OCI-M2 (cell line): ENCODE measurements at regions not wholly inside any gene's neighbourhood (a gene's known extent, or its start where the extent isn't known, plus 50 kb on each side); places are given as distances from the start of the nearest gene placed in this dataset.

Experiments used
- DNase-seq: peaks from one replicate; lab custom pipeline; 2025; ENCODE audit not compliant: unreplicated experiment; lab: John Stamatoyannopoulos, UW

DNA sequence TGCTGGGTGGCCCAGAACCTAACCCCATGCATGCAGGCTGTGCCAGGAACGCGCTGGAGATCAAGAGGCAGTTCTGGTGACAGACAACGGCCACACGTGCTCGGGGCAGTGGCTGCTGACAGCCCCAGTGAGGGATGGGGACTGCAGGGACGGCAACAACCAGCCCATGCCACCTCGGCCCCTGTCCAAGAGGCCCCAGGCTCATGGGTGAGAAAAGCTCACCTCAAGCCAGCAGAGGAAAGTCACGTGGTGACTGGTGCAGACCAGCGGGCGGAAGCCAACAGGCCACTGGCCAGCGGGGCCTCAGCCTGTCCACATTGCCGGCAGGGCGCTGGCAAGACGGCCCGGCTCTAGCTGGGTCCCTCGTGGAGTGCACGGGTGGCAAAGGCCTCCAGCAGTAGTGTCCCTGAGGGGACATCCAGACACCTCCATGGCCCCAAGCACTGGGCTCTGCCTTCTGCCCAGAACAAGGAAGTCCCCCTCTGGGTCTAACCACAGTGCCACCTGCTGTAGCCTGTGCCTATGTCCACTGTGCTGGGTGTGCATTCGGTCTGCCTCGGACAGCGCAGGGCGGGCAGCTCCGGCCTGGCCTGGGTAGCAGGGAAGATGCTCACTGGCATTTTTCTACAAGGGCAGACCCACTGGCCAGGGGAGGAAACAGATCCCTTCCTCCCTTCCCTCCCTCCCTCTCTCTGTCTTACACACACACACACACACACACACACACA lies 134.1 kb downstream of the NCOR2 start:
- DNase-seq, result no peak

DNA sequence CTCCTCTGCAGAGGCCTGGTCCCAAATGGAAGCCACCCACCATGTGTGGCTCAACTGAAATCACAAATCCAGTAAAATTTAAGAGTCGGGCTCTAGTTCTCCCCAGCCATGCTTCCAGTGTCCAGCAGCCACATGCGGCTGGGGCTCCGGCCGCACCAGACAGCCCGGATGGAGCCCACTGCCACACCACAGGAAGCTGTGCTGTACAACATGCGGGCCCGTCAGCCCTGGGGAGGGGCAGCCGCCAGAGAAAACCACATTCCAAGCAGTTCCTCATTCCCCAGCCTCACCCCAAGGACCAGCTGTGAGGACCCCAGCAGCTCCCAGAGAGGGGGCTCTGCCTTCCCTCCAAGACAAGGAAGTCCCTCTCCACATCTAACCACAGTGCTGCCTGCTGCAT lies 135.0 kb downstream of the NCOR2 start:
- DNase-seq, result no peak

DNA sequence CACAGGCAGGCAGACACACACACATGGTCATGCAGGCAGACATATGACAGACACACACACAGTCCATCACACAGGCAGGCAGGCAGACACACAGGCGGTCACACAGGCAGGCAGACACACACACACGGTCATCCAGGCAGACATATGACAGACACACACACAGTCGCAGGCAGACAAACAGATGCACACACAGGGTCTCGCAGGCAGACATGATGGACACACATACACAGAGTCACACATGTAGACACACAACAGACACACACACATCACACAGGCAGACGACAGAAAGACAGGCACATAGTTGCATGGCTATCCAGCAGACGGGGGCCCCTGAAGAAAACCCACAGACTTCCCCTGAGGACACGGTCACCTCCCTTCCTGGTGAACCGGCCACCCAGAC lies 135.4 kb downstream of the NCOR2 start:
- no peak for DNase-seq

DNA sequence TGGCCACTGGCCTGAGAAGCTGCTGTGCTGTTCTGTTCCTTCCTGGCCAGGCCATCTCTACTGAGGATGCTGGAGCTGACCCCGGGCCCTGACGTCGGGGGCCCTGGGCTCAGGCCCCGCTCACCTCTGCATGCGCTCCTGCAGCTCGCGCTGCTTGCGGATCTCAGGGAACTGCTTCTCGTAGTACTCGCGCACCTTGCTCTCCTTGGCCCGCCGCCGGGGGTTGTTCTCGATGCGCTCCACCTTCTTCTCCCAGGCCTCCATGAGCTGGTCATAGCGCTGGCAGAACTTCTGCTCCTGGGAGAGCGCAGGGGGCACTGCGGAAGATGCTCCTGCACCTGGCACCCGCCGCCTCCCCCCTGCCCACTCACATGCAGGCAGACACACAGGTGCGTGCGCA lies 135.6 kb downstream of the RFLNA start:
- DNase-seq, result no peak

DNA sequence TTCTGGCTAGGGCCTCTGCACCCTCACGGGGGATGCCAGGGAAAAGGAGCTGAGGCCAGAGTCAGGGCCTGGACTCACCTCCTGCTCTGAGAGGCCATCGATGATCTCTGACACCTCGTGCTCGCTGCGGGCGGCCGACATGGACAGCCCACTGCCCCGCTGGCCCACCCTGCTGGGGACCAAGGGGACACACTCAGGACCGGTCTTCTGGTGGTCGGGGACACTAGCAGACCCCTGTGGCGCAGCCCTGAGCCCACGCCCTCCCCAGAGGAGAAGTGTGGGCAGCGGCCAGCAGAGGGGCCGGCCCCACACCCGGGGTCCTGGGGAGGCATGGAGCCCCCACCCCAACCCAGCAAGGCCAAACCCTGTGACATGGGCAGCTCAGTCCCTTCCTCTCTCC lies 134.6 kb downstream of the RFLNA start:
- DNase-seq, result no peak

DNA sequence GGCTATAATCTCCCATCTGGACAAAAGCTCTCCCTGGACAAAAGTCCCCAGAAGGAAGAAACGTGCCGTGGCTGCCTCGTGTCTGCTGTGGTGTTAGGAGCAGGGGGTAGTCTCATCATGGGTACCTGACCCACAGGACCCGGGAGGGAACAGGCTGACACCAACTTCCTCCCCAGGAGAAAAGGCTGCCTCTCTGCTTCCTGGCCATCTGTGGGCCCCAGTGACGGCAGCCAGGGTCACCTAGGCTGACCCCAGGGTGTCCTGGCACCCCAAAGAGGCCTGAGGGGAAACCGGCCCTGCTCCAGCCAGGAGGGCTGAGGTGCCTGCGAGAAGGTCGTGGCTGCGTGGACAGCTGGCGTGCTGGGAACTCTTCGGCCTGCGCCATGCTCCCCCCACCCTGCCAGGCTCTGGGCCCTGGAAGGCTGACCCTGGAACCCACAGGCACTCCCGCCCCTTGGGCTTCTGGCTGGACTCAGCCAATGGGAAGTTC lies 133.9 kb downstream of the RFLNA start:
- no peak for DNase-seq

DNA sequence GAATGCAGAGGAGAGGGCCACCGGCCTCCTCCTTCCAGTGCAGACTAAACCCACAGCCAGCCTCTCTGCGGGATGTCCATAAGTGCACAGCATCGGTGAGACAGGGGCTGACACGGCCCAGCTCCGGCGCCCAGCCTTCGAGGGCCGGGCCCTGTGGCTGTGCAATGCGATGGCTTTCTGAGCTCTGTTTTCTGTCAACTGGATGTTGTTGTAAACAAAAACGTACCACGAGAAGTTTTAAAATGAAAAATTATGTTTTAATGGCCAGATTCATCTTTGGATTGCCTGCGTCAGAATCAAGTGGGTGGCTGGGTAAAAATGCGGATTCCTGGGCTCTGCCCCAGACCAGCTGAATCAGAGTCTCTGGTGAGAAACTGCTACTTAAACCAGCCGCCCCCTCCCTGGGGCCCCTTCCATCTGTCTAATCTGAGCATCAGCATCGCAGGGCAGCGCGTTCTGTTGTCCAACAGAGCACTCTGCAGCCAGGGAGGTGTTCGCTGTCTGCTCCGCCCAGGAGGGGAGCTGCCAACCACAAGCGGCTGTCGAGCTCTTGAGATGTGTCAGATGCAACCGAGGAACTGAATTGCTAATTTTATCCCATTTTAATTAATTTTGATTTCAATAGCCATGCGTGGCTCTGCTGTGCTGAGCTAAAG lies 133.4 kb downstream of the RFLNA start:
- DNase-seq, result no peak

DNA sequence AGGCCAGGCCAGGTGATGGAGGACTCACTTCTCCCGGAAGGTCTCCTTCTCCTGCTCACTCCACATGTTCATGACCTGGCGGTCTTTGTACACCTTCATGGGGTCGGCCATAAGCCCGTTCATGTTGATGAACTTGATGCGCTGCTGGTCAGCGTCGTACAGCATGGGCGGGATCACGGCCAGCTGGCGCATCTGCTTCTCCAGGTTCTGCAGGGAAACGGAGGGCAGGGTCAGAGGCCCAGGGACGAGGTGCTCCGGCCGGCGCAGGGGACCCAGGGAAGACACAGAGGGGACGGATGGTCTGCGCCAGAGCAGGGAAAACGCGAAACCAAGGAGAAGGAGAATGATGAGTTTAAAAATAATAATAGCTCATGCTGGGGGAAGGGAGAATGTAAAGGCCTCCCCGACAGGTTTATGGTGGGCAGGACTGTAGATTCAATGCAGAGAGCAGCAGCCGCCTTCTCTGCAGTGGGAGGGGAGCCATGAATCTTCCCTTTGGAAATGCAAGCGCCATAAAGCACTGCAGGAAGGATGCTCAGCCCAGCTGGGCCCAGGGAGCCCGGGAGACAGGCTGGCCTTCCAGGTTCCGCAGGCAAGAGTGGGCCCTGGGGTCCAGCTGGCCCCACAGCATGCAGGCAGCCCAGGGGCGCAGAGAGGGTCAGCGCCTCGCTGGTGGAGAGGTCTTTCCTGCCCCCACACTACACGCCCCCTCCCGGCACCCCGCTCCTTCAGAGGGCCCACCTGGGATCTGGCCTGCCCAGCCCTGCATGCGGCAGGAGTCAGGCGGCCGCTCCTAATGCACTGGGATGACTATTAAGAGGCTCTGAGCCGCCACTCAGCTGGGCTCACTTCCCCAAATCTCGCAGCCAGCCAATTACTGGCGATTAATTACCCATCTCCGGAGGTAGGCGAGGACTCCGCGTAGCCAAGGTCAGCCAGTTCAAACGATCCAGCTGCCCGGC lies 132.0 kb downstream of the RFLNA start:
- DNase-seq, result no peak

DNA sequence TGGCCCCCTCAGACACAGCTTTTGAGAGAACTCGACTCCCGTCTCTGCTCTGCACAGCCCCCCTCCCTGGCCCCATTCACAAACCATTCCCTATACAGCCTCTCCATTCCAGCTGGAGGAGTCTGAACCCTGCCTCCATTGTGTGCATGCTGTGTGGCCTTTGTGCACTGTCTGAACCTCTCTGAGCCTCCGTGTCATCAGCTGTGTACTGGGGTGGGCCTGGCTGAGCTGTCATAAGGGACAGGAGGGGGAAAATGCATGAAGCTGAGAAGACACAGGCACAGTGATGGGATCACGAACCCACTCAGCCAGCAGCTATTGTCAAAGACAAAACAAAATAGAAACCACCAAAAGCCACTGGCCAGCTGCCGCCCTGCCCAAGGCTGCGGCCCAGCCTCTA lies 130.8 kb downstream of the RFLNA start:
- DNase-seq, result no peak

DNA sequence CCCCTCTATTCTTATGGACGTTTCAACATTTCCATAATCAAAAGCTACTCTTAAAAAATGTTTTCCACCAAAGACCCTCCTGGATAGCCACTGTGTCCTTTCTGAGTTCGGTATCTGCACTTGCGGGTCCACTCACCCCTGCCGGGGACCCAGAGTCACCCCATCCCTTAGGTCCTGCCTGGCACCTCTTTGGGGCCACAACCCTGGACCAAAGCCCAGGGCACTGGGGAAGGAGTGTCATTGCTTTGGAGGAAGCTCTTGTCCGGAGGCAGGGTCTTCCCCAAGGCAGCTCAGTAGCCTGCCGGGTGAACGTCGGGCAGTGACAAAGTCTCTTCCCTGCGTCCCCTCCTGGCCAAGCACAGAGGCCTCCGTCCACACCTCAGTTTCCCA lies 129.6 kb downstream of the RFLNA start:
- DNase-seq, result no peak

DNA sequence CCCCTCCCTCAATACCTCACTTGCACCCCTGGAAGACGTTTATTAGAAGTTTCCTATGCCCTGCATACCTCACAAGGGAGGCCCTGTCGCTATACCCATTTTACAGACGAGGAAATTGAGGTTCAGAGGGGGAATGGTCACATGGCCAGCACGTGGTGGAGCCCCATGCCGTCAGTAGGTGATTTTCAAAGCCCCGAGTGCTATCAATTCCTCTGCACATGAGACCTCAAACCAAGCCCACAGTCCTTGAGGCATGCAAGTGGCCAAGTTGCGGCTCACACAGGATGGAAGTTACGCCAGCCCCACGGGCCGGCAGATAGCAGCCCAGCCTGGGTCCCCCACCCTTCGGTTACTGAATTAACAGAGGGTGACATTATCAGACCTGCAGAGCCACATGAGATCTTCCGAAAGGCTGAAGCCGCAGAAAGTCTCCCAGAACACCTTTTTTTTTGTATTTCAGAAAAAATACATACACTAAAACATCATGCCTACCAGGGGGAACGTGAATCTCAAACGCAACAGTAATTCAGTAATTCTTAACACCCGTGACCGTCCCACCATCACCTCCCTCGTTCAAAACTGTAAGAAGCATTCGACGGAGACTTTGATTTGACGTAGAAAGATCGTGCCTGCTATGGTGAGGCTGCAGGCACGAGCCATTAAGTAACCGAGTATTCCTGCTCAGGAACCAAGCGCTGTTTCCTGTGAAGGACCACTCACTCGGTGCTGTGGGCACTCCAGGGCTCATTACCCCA lies 129.0 kb downstream of the RFLNA start:
- DNase-seq, result no peak

DNA sequence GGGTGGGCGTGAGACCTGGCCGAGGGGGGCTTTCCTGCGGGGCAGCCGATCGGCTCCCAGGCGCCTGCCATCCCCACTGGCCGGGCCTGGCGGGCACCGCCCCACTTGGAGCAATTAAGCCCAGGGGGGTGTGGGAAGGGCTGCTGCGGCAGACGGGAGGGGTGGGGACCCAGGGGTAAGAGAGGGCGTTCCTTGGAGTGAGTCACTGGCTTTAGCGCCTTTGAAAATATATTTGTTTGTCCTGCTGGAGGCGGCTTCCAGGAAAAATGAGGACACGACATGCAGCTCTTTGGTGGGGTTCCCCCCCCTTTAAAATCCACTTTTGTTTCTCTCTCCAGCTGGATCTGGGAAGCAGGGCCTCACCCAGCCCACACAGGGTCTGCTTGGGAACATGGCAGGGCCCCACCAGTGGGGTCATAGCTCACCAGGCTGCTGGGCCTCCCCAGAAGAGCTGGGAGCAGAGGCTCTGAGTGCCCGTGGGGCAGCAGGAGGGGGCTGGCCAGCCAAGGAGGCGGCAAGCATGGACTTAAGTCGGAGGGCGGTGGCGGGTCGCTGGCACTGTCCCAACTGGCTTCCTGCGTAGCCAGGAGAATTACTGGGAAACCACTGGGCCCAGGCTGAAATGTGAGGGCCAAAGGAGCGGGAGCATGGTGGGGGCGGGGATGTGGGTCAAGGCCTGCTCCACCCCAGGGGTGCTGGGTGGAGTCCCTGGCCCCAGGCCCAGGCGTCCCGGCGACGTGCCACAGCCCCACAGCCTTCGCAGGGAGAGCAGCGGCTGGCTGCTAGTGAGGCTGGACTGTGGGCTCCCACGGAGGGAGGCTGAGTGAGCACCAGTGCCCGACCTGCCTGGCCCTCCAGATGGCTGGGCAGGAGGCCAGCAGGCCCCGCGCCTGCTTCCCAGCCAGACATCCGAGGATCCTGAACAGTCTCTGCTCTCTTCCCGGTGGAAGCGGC lies 128.0 kb downstream of the RFLNA start:
- no peak for DNase-seq

DNA sequence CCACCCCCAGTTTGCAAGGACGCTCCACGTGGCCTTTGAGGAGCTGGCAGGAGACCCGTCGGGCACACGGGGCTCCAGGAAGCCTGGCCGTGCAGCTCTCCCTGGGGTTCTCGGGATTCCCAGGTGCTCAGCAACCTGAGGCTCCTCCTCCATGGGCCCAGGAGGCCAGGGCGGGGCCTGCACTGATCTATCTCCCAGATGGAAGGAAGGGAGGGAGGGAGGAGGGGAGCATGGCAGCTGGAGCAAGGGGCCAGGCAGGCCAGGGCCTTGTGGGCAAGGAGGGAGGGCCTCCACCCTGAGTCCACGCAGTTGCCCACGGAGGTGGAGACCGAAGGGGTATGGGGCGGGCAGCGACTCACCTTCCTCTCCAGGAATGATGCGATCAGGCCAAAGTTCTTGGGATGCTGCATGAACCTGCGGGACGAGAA lies 127.3 kb downstream of the RFLNA start:
- no peak for DNase-seq

DNA sequence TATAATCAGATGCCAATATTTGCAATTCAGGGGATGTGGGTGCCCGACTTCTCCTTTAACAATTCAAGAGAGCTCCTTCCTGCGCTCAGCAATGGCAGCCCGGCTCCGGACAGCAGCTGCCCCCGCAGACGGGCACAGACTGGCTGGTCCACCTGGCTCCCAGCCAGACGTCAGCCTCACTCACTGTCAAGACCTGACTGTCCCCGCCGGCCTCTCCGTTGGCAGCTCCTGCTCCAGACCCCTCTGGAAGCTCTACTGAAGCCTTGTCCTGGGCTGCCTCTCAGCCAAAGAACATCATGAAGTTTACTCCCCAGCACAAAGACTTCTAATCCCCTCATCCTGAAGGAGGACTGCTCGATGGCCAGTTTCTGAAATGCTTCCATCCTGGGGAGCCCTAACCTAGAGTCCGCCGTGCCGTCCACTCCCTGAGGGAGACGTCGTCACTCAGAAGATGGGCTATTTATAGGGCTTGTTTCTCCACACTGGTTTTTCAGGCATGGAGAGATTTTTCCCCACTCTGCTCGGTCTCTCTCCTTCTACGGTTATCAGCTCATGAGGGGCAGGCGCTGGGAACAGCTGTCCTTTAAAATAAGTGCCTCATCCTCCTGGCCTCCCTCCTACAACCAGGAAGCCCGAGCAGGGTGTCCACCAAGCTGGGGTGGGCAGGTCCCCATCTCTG lies 126.2 kb downstream of the RFLNA start:
- DNase-seq, result no peak

DNA sequence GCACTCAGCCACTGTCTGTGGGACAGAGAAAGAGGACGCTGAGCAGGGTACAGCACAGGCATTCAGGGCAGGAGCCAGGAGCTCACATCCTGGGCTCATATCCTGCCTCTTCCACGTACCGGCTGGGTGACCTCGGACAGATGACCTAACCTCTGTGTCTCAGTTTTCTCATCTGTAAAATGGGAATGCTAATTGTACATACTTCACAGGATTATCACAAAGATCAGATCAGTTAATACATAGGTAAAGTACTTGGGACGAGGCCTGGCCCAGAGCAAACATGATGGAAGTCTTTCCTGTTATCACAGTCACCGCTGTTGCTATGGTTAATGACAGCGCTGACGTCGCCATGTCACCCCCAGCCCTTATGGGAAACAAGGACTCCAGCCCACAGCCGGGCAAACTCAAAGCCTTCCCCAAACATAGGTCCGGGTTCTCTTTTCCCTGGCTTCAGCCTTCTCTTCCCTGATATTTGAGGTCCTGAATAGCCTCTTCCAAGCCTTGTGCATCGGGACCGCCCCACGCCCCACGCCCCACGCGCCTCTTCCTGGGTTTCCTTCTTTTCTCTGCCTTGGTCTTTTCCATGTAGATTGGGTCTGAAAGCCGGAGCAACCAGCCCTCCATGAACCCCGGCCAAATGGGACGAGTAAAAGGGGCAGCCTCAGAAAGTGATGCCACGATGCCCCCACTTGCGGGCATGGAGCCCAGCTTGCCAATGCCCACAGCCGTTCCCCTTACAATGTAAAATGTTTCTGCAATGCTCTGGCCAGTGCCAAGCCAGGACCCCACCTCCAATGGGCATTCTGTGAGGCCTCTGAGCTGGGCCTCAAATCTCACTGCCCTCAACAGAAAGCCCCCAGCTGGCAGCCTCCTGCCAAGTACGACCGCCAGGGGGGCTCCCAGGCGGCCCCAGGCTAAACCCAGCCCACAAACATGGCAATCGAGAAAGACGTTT lies 125.4 kb downstream of the RFLNA start:
- no peak for DNase-seq

DNA sequence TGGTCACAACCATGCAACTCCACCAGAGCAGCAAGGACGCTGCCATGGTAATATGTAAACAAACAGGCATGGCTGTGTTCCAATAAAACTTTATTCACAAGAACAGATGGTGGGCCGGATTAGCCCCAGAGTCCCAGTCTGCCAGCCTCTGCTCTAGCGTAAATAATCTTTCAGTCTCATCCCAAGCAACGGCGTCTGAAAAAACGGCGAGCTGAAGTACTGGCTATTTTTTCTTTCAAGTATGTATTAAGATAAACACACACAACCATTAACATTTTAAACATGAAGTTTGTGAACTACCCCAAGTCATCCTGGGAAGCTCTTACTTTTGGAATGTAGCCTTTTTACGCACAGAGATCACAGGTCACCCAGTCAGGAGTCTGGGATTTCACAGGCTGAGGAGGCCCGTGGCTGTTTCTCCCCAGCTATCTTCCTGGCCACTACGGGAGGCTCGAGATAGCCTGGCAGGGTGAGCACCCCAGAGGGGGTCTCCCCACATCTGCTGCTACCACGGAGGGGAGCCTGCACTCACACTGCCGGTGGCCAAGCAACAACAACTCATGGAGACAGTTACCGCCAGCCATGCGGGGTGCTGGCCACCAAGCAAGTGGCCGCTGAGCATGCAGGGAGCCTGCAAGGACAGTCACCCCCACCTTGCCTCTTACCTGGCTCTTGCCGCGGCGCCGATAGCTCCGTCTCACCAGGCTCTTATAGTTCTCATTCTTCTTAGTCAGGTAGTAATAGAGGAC lies 124.6 kb downstream of the RFLNA start:
- no peak for DNase-seq

DNA sequence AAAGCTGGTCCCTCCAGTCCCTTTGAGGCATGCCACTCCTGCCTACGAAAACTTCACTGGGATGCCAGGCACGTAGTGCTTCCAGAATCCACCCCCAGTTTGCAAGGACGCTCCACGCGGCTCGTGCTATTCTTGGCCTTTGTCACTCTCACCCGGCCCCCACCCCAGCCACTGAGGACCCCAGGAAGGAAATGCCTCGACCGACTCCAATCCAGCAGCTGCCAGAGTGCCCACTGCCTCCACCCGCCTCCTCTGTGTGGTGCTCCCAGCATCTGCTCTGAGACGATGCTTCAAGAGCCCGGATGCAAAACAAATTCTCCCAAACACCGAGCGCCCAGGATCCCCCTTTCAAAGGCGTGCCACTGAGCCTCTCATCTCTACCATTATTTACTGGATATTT lies 123.9 kb downstream of the RFLNA start:
- DNase-seq, result no peak
